ENCODE measurements at regions not wholly inside any gene's neighbourhood (a gene's known extent, or its start where the extent isn't known, plus 50 kb on each side); places are given as distances from the start of the nearest gene placed in this dataset.

DNA sequence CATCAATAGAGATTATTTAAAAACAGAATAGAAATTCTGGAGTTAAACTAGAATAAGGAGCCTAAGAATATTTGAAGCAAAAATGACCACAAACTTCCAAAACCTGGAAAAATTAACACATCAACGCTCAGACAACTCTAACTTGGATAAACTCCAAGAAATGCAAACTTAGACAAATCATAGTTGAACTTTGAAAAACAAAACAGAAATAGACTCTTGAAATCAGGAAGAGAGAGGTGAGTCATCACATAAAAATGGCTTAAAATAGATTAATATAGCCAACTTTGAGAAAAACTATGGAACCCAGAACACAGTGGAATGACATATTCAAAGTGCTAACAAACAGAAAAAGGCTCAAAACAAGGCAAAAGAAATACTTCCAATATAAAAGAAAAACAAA, 974.2 kb downstream of the JRKL start:
- POLR2A ChIA-PET: no interaction called here
- no peak overlapping the region for H2AFZ ChIP-seq (ENCODE audit: insufficient read depth, low read depth, low read length, poor library complexity, severe bottlenecking)
- H3K4me1 ChIP-seq (ENCODE audit: control insufficient read depth in 2 of 2, insufficient read depth in 2 of 2, low read length in 2 of 2): no peaks in the 10 kb centered on the region
- no peak for ATAC-seq (ENCODE audit: low read depth)
- no peaks in the 10 kb centered on the region for H3K36me3 ChIP-seq (replicated peaks in 1 of 2; ENCODE audit: control extremely low read depth in 1 of 2, control insufficient read depth in 1 of 2, extremely low read depth in 1 of 2, insufficient read depth in 2 of 2, low read length in 1 of 2)
- no peak for DNase-seq
- intact Hi-C loops (cut with micrococcal nuclease): no loop called here
- no peaks in the 10 kb centered on the region for H3K79me2 ChIP-seq (ENCODE audit: control insufficient read depth, insufficient read depth, low read length)
- Mint-ChIP-seq H3K27ac (no peak overlapping the region), H3K4me1 (no peaks in the 10 kb centered on the region), H3K9me3 (ENCODE audit: insufficient read depth) (peaks cover 9% of the 10 kb centered on the region), H3K4me3 (no peak overlapping the region), H3K27me3 (no peaks in the 10 kb centered on the region)
- H4K20me1 ChIP-seq (ENCODE audit: control insufficient read depth, insufficient read depth, low read length, poor library complexity, severe bottlenecking): no peaks in the 10 kb centered on the region
- H3K9ac ChIP-seq (ENCODE audit: low read length): no peak overlapping the region
- CTCF ChIA-PET: no interaction called here
- no peaks in the 10 kb centered on the region for H3K27me3 ChIP-seq (replicated peaks in 1 of 4; ENCODE audit: control extremely low read depth in 1 of 4, control insufficient read depth in 3 of 4, insufficient read depth in 4 of 4, low read length in 3 of 4)
- no peak for TF ChIP-seq EZH2 (IDR thresholded peaks at IDR 0.05; ENCODE audit: borderline replicate concordance, insufficient read depth, low read depth, low read length, poor library complexity, severe bottlenecking)
- TF ChIP-seq, protein P1, sequence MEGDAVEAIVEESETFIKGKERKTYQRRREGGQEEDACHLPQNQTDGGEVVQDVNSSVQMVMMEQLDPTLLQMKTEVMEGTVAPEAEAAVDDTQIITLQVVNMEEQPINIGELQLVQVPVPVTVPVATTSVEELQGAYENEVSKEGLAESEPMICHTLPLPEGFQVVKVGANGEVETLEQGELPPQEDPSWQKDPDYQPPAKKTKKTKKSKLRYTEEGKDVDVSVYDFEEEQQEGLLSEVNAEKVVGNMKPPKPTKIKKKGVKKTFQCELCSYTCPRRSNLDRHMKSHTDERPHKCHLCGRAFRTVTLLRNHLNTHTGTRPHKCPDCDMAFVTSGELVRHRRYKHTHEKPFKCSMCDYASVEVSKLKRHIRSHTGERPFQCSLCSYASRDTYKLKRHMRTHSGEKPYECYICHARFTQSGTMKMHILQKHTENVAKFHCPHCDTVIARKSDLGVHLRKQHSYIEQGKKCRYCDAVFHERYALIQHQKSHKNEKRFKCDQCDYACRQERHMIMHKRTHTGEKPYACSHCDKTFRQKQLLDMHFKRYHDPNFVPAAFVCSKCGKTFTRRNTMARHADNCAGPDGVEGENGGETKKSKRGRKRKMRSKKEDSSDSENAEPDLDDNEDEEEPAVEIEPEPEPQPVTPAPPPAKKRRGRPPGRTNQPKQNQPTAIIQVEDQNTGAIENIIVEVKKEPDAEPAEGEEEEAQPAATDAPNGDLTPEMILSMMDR (IDR thresholded peaks at IDR 0.05): no peak
- H3K4me3 ChIP-seq (ENCODE audit: control extremely low read depth in 1 of 5, extremely low read depth in 1 of 5, insufficient read depth in 1 of 5, low read depth in 2 of 5, low read length in 4 of 5): no peak overlapping the region
- H3K27ac ChIP-seq (ENCODE audit: low read length in 2 of 2): no peak overlapping the region
- H3K4me2 ChIP-seq (replicated peaks; ENCODE audit: low read depth, low read length, poor library complexity, severe bottlenecking): no peak overlapping the region
- WGBS (ENCODE audit: insufficient coverage): no CpG with 5 or more reads among the region's 1 CpG
- peaks cover 0 to 14% (median 0%) of the 10 kb centered on the region in 3 donors for H3K9me3 ChIP-seq (ENCODE audit: control extremely low read depth in 1 of 3, control insufficient read depth in 2 of 3, insufficient read depth in 1 of 3, low read length in 2 of 3)

DNA sequence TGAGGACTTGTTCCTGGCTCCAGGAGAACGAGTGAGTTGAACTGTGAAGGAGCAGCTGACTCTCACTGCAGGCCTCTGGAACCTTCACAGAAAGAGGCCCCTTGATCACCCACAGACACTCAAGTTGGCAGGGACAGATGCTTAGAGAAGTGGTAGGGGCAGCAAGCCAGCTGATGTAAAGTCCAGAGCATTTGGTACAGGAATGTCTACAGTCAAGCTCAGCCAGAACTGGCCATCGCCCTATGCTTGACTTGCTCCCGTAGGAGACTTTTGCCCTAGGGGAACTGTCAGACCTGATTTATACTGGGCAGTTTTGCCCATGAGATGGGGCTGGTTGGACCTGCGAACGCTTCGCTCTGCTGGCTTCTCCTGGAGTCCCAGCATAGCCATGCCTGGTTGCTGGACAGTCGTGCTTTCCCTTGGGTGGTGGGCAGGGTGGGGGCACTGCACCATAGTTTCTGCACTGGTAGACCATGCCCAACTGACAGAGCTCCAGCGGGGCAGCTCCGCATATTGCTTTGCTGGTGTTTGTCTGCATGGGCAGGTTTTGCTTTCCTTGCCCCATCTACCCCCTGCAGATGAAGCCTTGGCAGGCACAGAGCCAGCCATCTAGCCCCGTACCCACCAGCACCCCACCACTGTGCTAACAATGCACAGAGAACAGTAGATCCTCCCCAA, 977.7 kb downstream of the JRKL start:
- no peak overlapping the region for H3K27ac Mint-ChIP-seq
- no peak for DNase-seq
- Histone ChIP-seq H3K27me3 (replicated peaks in 1 of 4; ENCODE audit: control extremely low read depth in 1 of 4, control insufficient read depth in 3 of 4, insufficient read depth in 4 of 4, low read length in 3 of 4) (no peaks in the 10 kb centered on the region), H3K9ac (ENCODE audit: low read length) (no peak overlapping the region), H3K79me2 (ENCODE audit: control insufficient read depth, insufficient read depth, low read length) (no peaks in the 10 kb centered on the region), H3K4me1 (ENCODE audit: control insufficient read depth in 2 of 2, insufficient read depth in 2 of 2, low read length in 2 of 2) (no peaks in the 10 kb centered on the region), H3K36me3 (replicated peaks in 1 of 2; ENCODE audit: control extremely low read depth in 1 of 2, control insufficient read depth in 1 of 2, extremely low read depth in 1 of 2, insufficient read depth in 2 of 2, low read length in 1 of 2) (no peaks in the 10 kb centered on the region), H4K20me1 (ENCODE audit: control insufficient read depth, insufficient read depth, low read length, poor library complexity, severe bottlenecking) (no peaks in the 10 kb centered on the region), H2AFZ (ENCODE audit: insufficient read depth, low read depth, low read length, poor library complexity, severe bottlenecking) (no peak overlapping the region), H3K4me3 (ENCODE audit: control extremely low read depth in 1 of 5, extremely low read depth in 1 of 5, insufficient read depth in 1 of 5, low read depth in 2 of 5, low read length in 4 of 5) (no peak overlapping the region), H3K9me3 (ENCODE audit: control extremely low read depth in 1 of 3, control insufficient read depth in 2 of 3, insufficient read depth in 1 of 3, low read length in 2 of 3) (peaks cover 0 to 14% (median 0%) of the 10 kb centered on the region in 3 donors), H3K4me2 (replicated peaks; ENCODE audit: low read depth, low read length, poor library complexity, severe bottlenecking) (no peak overlapping the region), H3K27ac (ENCODE audit: low read length in 2 of 2) (no peak overlapping the region)
- ChIA-PET POLR2A (no interaction called here), CTCF (no interaction called here)
- H3K4me1 Mint-ChIP-seq: no peaks in the 10 kb centered on the region
- intact Hi-C loops (cut with micrococcal nuclease): no loop called here
- TF ChIP-seq EZH2 (IDR thresholded peaks at IDR 0.05; ENCODE audit: borderline replicate concordance, insufficient read depth, low read depth, low read length, poor library complexity, severe bottlenecking): no peak
- TF ChIP-seq, protein P1 (IDR thresholded peaks at IDR 0.05): no peak
- 88% methylated on average over 9 of the region's 10 CpGs for WGBS (ENCODE audit: insufficient coverage)
- ATAC-seq (ENCODE audit: low read depth): no peak
- H3K27me3 Mint-ChIP-seq: no peaks in the 10 kb centered on the region
- no peak overlapping the region for H3K4me3 Mint-ChIP-seq
- peaks cover 13% of the 10 kb centered on the region for H3K9me3 Mint-ChIP-seq (ENCODE audit: insufficient read depth)
